Left renal pelvis (tissue), 4 donors: ENCODE measurements at regions not wholly inside any gene's neighbourhood (a gene's known extent, or its start where the extent isn't known, plus 50 kb on each side); places are given as distances from the start of the nearest gene placed in this dataset.
"Not testable (repeated sequence)": the region's sequence is repeated elsewhere in the genome, so short reads cannot be mapped to it uniquely, and the experiment has no call there.

Experiments
- DNase-seq, 4 donors: peaks; one replicate each; pipeline ENCODE4 v3.0.0-alpha.2; 2013; ENCODE audit warnings: low read depth in 4 of 4, low spot score in 3 of 4

- no peak for DNase-seq
Measured at GRCh38 chr5:23718564-23718963, 211.2 kb downstream of the PRDM9 start.

- no peak for DNase-seq
Measured at GRCh38 chr5:23721336-23721735, 213.9 kb downstream of the PRDM9 start.

- DNase-seq: no peak
Measured at GRCh38 chr5:23727271-23727670, 219.9 kb downstream of the PRDM9 start.

- DNase-seq: no peak
Measured at GRCh38 chr5:23730023-23730422, 222.6 kb downstream of the PRDM9 start.

GRCh38 chr5:23740029-23740428, 232.6 kb downstream of the PRDM9 start:
- no peak for DNase-seq

GRCh38 chr5:23742701-23743100, 235.3 kb downstream of the PRDM9 start:
- no peak for DNase-seq

- no peak for DNase-seq
Measured at GRCh38 chr5:23755906-23756305, 248.5 kb downstream of the PRDM9 start.

GRCh38 chr5:23756779-23757178, 249.4 kb downstream of the PRDM9 start:
- DNase-seq: no peak

GRCh38 chr5:23763170-23763569, 255.8 kb downstream of the PRDM9 start:
- no peak for DNase-seq

GRCh38 chr5:23776684-23777083, 269.3 kb downstream of the PRDM9 start:
- DNase-seq: no peak

GRCh38 chr5:23800307-23800706, 292.9 kb downstream of the PRDM9 start:
- DNase-seq: not testable (repeated sequence)

- DNase-seq: no peak
Measured at GRCh38 chr5:23820765-23821471, 313.5 kb downstream of the PRDM9 start.

- no peak for DNase-seq
Measured at GRCh38 chr5:23823521-23823920, 316.1 kb downstream of the PRDM9 start.

- no peak for DNase-seq
Measured at GRCh38 chr5:23825196-23825595, 317.8 kb downstream of the PRDM9 start.

- no peak for DNase-seq
Measured at GRCh38 chr5:23840083-23840482, 332.7 kb downstream of the PRDM9 start.

GRCh38 chr5:23864786-23865185, 357.4 kb downstream of the PRDM9 start:
- DNase-seq: no peak

- DNase-seq: no peak
Measured at GRCh38 chr5:23877847-23878246, 370.4 kb downstream of the PRDM9 start.

- DNase-seq: no peak
Measured at GRCh38 chr5:23884405-23885031, 377.1 kb downstream of the PRDM9 start.

GRCh38 chr5:23893561-23893960, 386.2 kb downstream of the PRDM9 start:
- DNase-seq: no peak

GRCh38 chr5:23895614-23896013, 388.2 kb downstream of the PRDM9 start:
- no peak for DNase-seq

- no peak for DNase-seq
Measured at GRCh38 chr5:23930985-23931384, 423.6 kb downstream of the PRDM9 start.

GRCh38 chr5:23951261-23951928, 444.0 kb downstream of the PRDM9 start:
- DNase-seq: not testable (repeated sequence)
